Activated gamma-delta T cell (primary cell): ENCODE measurements at regions not wholly inside any gene's neighbourhood (a gene's known extent, or its start where the extent isn't known, plus 50 kb on each side); places are given as distances from the start of the nearest gene placed in this dataset.
"Not testable (repeated sequence)": the region's sequence is repeated elsewhere in the genome, so short reads cannot be mapped to it uniquely, and the experiment has no call there.

Experiments
- DNase-seq: peaks from one replicate; lab custom pipeline; 2025; lab: John Stamatoyannopoulos, UW

GRCh38 chr5:63894690-63895089 is 67.6 kb downstream of the HTR1A start:
- DNase-seq: no peak

DNA sequence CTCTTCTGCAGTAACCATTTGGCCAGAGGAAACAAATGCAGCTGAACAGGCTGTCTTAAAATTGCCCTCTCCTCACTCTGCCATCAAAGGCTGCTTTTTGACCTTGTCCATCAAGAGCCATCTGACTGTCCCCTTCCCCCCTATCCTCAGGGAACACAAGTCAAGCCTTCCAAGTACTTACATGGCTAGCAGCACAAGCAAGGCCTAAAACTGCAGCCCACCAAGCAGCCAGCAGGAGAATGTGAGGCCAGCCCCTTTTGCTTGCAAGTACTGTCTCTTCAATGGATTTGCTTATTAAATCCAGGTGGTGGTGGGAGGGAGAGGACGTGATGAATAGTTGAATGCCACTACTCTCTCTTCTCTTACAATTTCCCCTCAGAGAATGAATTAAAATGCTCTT is 83.5 kb downstream of the HTR1A start:
- DNase-seq: no peak

DNA sequence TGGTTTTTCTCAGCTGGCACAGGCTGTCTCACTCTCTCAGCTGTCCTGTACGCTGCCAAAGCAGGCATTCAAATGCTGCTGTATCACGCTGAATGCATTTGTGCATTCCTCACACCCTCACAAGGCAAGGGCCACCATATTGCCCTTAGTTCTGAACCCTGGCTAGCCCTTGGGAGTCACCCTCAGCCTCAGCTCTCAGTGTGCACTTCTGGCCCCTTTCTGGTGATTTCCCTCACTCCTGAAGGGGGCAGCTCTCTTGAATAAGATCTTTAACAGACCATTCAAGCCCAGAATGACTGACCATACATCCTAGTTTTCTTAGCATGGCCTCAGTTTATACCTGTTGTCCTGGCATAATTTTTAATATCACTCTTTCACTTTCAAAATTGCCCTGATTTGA is 84.3 kb downstream of the HTR1A start:
- DNase-seq: no peak

- DNase-seq: no peak
These were observed 101.9 kb downstream of the HTR1A start for GRCh38 chr5:63860379-63860778.

GRCh38 chr5:63854076-63854475 is 108.2 kb downstream of the HTR1A start:
- no peak for DNase-seq

GRCh38 chr5:63843190-63843589 is 119.1 kb downstream of the HTR1A start:
- no peak for DNase-seq

GRCh38 chr5:63837437-63837836 is 124.8 kb downstream of the HTR1A start:
- no peak for DNase-seq

DNA sequence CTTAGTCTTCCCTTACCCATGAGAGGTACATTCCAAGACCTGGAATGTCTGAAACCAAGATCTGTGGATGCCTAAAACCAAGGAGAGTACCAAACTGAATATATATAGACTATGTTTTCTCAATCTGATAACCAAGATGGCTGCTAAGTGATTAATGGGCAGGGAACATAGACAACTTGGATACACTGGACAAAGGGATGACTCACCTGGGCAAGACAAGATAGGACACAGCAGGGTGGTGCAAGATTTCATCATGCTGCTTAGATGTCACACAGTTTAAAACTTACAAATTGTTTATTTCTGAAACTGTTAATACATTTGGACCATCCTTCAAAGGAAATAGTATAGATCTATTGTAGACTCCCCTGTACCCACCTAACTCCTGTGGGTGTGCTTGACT is 130.9 kb downstream of the HTR1A start:
- no peak for DNase-seq

GRCh38 chr5:63825984-63826383 is 136.3 kb downstream of the HTR1A start:
- no peak for DNase-seq

- no peak for DNase-seq
These were observed 138.7 kb downstream of the HTR1A start for GRCh38 chr5:63823583-63823982.

DNA sequence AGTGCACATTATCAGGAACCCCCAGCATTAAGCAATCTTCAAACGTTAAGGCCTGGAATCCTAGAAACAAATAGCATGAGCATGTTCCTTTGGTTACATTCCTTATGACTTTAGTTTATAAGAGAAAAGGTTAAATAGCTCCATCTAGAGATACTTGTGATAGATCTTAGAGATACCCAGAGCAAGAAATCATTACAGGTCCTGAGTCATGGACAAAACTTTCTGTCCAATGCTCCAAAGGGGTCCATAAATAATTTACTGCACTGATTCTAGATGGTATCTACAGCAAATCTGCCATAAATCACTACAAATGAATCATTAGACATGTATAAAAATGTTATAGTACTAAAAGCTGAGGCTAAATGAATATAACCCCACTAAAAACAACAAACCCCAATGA is 139.6 kb downstream of the HTR1A start:
- DNase-seq: no peak

GRCh38 chr5:63820577-63820976 is 141.7 kb downstream of the HTR1A start:
- DNase-seq: no peak

- no peak for DNase-seq
These were observed 149.6 kb downstream of the HTR1A start for GRCh38 chr5:63812693-63813092.

GRCh38 chr5:63811961-63812360 is 150.3 kb downstream of the HTR1A start:
- no peak for DNase-seq

- no peak for DNase-seq
These were observed 151.0 kb downstream of the HTR1A start for GRCh38 chr5:63811286-63811685.

DNA sequence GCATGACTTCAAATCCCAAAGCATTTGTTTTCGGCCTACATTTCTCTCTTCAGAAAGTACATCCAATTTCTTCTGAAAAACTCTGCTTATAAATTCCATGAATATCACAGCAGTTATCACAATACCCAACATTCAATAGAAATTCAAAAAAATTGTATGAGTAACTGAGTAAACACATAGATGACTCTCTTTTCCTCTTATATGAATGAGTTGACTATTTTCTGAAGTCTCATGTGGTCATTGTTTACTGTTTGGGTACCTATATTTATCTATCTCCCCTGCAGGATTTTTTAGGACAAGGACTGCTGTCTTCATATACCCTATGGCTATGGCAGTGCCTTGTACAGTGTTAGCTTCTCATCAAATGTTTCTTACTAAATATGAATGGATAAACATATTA is 157.1 kb downstream of the HTR1A start:
- no peak for DNase-seq

GRCh38 chr5:63803165-63803564 is 159.1 kb downstream of the HTR1A start:
- no peak for DNase-seq

DNA sequence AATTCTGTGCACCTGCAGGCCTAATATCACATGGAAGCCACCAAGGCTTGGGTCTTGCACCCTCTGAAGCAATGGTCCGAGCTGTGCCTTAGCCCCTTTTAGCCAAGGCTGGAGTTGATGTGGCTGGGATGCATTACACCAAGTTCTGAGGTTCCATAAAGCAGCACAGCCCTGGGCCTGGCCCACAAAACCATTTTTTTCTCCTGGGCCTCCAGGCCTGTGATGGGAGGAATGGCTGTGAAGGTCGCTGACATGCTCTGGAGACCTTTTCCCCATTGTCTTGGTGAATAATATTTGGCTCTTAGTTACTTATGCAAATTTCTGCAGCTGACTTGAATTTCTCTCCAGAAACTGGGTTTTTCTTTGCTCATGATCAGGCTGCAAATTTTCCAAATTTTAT is 167.3 kb downstream of the HTR1A start:
- no peak for DNase-seq

DNA sequence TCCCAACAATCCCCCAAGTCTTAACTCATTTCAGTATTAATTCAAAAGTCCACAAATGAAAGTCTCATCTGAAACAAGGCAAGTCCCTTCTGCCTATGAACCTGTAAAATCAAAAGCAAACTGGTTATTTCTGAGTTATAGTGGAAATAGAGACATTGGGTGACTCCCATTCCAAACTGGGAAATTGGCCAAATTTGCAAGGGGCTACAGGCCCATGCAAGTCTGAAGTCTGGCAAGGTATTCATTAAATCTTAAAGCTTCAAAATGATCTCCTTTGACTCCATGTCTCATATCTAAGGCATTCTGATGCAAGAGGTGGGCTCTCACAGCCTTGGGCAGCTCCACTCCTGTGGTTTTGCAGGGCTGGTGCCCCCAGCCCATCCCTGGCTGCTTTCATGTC is 167.9 kb downstream of the HTR1A start:
- DNase-seq: no peak

DNA sequence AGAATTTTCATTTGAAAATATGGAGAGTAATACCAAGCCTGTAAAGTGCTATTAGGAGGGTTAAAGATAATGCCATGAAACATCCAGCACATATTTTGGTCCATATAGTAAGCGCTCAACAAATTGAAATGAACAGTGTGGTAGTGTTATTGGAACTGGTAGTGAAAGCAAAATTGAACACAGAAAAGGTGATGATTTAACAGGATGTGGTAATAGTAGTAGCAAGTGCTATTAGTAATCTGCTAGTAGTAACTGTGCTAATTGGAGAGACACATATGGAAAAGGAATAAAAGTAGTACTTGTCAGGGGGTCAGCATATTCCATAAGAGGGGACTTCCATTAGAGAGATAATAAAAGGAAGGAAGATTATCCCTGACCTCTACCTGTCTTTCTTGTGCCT is 187.3 kb downstream of the HTR1A start:
- DNase-seq: no peak

DNA sequence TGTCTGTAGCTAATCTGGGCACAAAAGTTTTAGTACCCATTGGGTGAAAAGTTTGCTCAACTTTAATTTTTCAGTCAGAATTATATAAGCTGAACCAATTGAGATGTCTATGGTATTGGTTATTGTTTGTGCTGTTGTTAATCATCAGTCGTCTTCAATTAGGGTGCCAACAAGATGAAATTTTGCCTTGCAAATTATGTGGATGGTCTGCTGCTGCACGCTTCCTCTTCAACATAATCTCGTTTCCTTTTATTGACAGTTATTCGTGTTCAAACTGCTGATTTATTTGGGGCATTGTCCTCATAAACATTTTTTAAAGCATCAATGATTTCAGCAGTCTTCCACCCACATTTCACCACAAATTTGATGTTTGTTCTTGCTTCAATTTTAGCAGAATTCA is 194.0 kb downstream of the HTR1A start:
- no peak for DNase-seq

GRCh38 chr5:63760965-63761364 is 201.3 kb downstream of the HTR1A start:
- DNase-seq: no peak

DNA sequence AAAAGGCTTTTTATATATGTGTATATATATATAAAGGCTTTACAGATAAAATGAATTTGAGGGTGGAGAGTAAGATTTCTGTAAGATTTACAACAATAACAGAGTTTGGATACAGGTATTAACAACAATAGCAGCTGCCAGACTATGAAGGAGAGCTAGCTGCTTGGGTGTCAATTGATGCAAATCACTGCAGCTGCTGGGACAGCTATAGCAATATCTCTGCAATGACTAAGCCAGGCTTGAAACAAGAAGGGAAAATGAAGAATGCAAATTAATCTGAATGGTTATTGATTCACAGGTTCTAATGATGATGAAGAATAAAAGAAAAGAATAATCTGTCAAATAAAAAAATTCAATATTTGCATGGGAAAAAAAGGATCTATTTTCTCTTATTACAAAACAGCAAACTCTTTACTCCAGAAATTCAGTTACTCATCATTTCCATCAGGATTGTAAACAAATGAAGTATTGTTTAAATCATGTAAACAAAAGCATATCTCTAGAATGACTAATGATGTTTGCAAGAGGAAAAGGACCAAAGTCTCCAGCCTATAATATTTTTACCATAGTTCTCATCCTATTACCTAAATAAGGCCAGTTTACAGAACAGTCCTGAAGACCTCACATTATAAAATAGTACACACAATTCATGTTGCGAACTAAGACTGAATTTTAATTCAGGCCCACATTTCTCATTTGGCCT is 219.0 kb downstream of the HTR1A start:
- DNase-seq: no peak

GRCh38 chr5:63732880-63733279 is 229.4 kb downstream of the HTR1A start:
- DNase-seq: not testable (repeated sequence)
